ENCODE measurements at regions not wholly inside any gene's neighbourhood (a gene's known extent, or its start where the extent isn't known, plus 50 kb on each side); places are given as distances from the start of the nearest gene placed in this dataset.

GRCh38 chr16:86044881-86045590, 146.1 kb downstream of the IRF8 start:
- Histone ChIP-seq H3K9me3 (ENCODE audit: control insufficient read depth, insufficient read depth, low read depth, low read length) (no peaks in the 10 kb centered on the region), H3K36me3 (ENCODE audit: control insufficient read depth, insufficient read depth, low read length) (no peaks in the 10 kb centered on the region), H3K27me3 (ENCODE audit: control insufficient read depth, insufficient read depth, low read length) (no peaks in the 10 kb centered on the region), H3K4me3 (ENCODE audit: low read depth in 2 of 2, low read length in 2 of 2) (no peak overlapping the region), H3K4me1 (ENCODE audit: control insufficient read depth, insufficient read depth, low read length) (no peaks in the 10 kb centered on the region), H3K27ac (ENCODE audit: low read length) (no peak overlapping the region)
- TF ChIP-seq CTCF (IDR thresholded peaks at IDR 0.05) (no peak), SIN3A (IDR thresholded peaks at IDR 0.05; ENCODE audit: borderline replicate concordance, insufficient read depth, low read depth, low read length) (no peak), REST (IDR thresholded peaks at IDR 0.05; ENCODE audit: insufficient read depth in 1 of 2, low read depth in 2 of 2, low read length in 1 of 2) (no peak), POLR2AphosphoS5 (IDR thresholded peaks at IDR 0.05; ENCODE audit: low read depth, low read length) (no peak), TCF7L2 (IDR thresholded peaks at IDR 0.05; ENCODE audit: low read depth, low read length) (no peak)
- CTCF ChIA-PET, result no interaction called here
- BruUV-seq (replicated peaks), result no TSS peak
- DNase-seq (ENCODE audit: low read depth, low spot score) (no peak), ATAC-seq (no peak)
- POLR2A ChIA-PET, result no interaction called here
- in situ Hi-C loops (cut with HindIII; ENCODE audit: low pct_unique_long_range_greater_than_20kb, low sequenced_read_pairs), result no loop called here
- intact Hi-C loops (cut with micrococcal nuclease; ENCODE audit: unreplicated experiment), result no loop called here

GRCh38 chr16:86045591-86045971, 146.6 kb downstream of the IRF8 start:
- Histone ChIP-seq H3K4me3 (ENCODE audit: low read depth in 2 of 2, low read length in 2 of 2) (no peak overlapping the region), H3K27ac (ENCODE audit: low read length) (no peak overlapping the region), H3K27me3 (ENCODE audit: control insufficient read depth, insufficient read depth, low read length) (no peaks in the 10 kb centered on the region), H3K4me1 (ENCODE audit: control insufficient read depth, insufficient read depth, low read length) (no peaks in the 10 kb centered on the region), H3K36me3 (ENCODE audit: control insufficient read depth, insufficient read depth, low read length) (no peaks in the 10 kb centered on the region), H3K9me3 (ENCODE audit: control insufficient read depth, insufficient read depth, low read depth, low read length) (no peaks in the 10 kb centered on the region)
- ChIA-PET CTCF (interaction anchor here (0.6 kb wide), 1 partner anchor 195 kb away, joined by 4 read pairs; no protein-coding TSS in a partner anchor), POLR2A (no interaction called here)
- in situ Hi-C loops (cut with HindIII; ENCODE audit: low pct_unique_long_range_greater_than_20kb, low sequenced_read_pairs), result no loop called here
- TF ChIP-seq TCF7L2 (IDR thresholded peaks at IDR 0.05; ENCODE audit: low read depth, low read length) (no peak), CTCF (IDR thresholded peaks at IDR 0.05) (no peak), REST (IDR thresholded peaks at IDR 0.05; ENCODE audit: insufficient read depth in 1 of 2, low read depth in 2 of 2, low read length in 1 of 2) (no peak), POLR2AphosphoS5 (IDR thresholded peaks at IDR 0.05; ENCODE audit: low read depth, low read length) (no peak), SIN3A (IDR thresholded peaks at IDR 0.05; ENCODE audit: borderline replicate concordance, insufficient read depth, low read depth, low read length) (no peak)
- ATAC-seq (no peak), DNase-seq (ENCODE audit: low read depth, low spot score) (no peak)
- intact Hi-C loops (cut with micrococcal nuclease; ENCODE audit: unreplicated experiment), result no loop called here
- no TSS peak for BruUV-seq (replicated peaks)

Data from Panc1 (cell line).